ENCODE measurements at regions not wholly inside any gene's neighbourhood (a gene's known extent, or its start where the extent isn't known, plus 50 kb on each side); places are given as distances from the start of the nearest gene placed in this dataset.

- no peak overlapping the region for H3K27ac Mint-ChIP-seq
- peaks cover 0 to 2% (median 0%) of the 10 kb centered on the region in 3 donors for H3K27me3 Mint-ChIP-seq (ENCODE audit: low read depth in 3 of 3)
These were observed 75.5 kb downstream of the CASP3 start for GRCh38 chr4:184573701-184574100.

DNA sequence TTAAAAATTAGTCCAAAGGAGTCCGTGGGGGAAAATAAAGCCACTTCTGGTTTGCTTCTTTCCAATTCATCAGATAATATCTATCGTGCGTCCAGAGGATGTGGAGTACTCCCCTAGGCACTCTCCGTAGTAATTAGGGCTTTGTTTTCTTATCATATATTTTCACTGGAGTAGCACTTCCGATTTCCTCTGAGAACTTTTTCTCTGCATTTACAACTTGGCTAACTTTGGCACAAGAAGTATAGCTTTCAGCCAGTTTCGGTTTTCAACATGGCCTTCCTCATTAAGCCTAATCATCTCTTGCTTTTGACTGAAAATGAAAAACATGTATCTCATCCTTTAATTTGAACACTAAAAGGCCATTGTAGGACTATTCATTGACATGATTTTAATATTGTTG lies 80.5 kb downstream of the CASP3 start:
- TF ChIP-seq, protein P1, sequence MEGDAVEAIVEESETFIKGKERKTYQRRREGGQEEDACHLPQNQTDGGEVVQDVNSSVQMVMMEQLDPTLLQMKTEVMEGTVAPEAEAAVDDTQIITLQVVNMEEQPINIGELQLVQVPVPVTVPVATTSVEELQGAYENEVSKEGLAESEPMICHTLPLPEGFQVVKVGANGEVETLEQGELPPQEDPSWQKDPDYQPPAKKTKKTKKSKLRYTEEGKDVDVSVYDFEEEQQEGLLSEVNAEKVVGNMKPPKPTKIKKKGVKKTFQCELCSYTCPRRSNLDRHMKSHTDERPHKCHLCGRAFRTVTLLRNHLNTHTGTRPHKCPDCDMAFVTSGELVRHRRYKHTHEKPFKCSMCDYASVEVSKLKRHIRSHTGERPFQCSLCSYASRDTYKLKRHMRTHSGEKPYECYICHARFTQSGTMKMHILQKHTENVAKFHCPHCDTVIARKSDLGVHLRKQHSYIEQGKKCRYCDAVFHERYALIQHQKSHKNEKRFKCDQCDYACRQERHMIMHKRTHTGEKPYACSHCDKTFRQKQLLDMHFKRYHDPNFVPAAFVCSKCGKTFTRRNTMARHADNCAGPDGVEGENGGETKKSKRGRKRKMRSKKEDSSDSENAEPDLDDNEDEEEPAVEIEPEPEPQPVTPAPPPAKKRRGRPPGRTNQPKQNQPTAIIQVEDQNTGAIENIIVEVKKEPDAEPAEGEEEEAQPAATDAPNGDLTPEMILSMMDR (IDR thresholded peaks at IDR 0.05) = no peak
- H3K4me3 ChIP-seq (replicated peaks in 1 of 3; ENCODE audit: low read depth in 2 of 3, low read length in 3 of 3) = no peak overlapping the region
- H3K27ac ChIP-seq (ENCODE audit: low read depth in 1 of 2, low read length in 2 of 2) = no peak overlapping the region
- Mint-ChIP-seq H3K4me3 (no peak overlapping the region), H3K9me3 (peaks cover 0 to 15% (median 2%) of the 10 kb centered on the region in 7 donors), H3K36me3 (no peaks in the 10 kb centered on the region), H3K27ac (no peak overlapping the region), H3K27me3 (ENCODE audit: low read depth in 3 of 3) (no peaks in the 10 kb centered on the region), H3K4me1 (no peaks in the 10 kb centered on the region)
- 96% methylated on average over 4 of the region's 6 CpGs for WGBS (ENCODE audit: insufficient coverage)
- H3K9ac ChIP-seq (ENCODE audit: insufficient read depth, low read length, poor library complexity, severe bottlenecking) = no peak overlapping the region
- DNase-seq = no peak
- no peaks in the 10 kb centered on the region for H3K79me2 ChIP-seq (ENCODE audit: insufficient read depth, low read length)
- H3K9me3 ChIP-seq (replicated peaks in 1 of 2; ENCODE audit: control insufficient read depth in 1 of 2, insufficient read depth in 1 of 2, low read length in 2 of 2) = no peaks in the 10 kb centered on the region
- H2AFZ ChIP-seq (ENCODE audit: insufficient read depth, low read depth, low read length, poor library complexity, severe bottlenecking) = no peak overlapping the region
- H3K27me3 ChIP-seq (ENCODE audit: control insufficient read depth in 2 of 2, insufficient read depth in 2 of 2, low read length in 2 of 2) = no peaks in the 10 kb centered on the region
- H3K4me1 ChIP-seq (ENCODE audit: control insufficient read depth in 1 of 2, insufficient read depth in 2 of 2, low read length in 2 of 2) = no peaks in the 10 kb centered on the region
- H3K4me2 ChIP-seq (replicated peaks; ENCODE audit: extremely low read depth, low read length, poor library complexity, severe bottlenecking) = no peak overlapping the region
- intact Hi-C loops (cut with micrococcal nuclease) = no loop called here
- H3K36me3 ChIP-seq (replicated peaks in 1 of 2; ENCODE audit: control insufficient read depth in 1 of 2, insufficient read depth in 2 of 2, low read length in 2 of 2) = no peaks in the 10 kb centered on the region
- H4K20me1 ChIP-seq (ENCODE audit: insufficient read depth, low read length) = no peaks in the 10 kb centered on the region

More at GRCh38 chr4:184573701-184574100, 75.5 kb downstream of the CASP3 start:
- Histone ChIP-seq H3K27me3 (ENCODE audit: control insufficient read depth in 2 of 2, insufficient read depth in 2 of 2, low read length in 2 of 2) (no peaks in the 10 kb centered on the region), H3K79me2 (ENCODE audit: insufficient read depth, low read length) (no peaks in the 10 kb centered on the region), H2AFZ (ENCODE audit: insufficient read depth, low read depth, low read length, poor library complexity, severe bottlenecking) (no peak overlapping the region), H3K36me3 (replicated peaks in 1 of 2; ENCODE audit: control insufficient read depth in 1 of 2, insufficient read depth in 2 of 2, low read length in 2 of 2) (no peaks in the 10 kb centered on the region), H3K4me2 (replicated peaks; ENCODE audit: extremely low read depth, low read length, poor library complexity, severe bottlenecking) (no peak overlapping the region), H3K4me1 (ENCODE audit: control insufficient read depth in 1 of 2, insufficient read depth in 2 of 2, low read length in 2 of 2) (no peaks in the 10 kb centered on the region), H4K20me1 (ENCODE audit: insufficient read depth, low read length) (no peaks in the 10 kb centered on the region), H3K9ac (ENCODE audit: insufficient read depth, low read length, poor library complexity, severe bottlenecking) (no peak overlapping the region), H3K9me3 (replicated peaks in 1 of 2; ENCODE audit: control insufficient read depth in 1 of 2, insufficient read depth in 1 of 2, low read length in 2 of 2) (no peaks in the 10 kb centered on the region), H3K27ac (ENCODE audit: low read depth in 1 of 2, low read length in 2 of 2) (no peak overlapping the region), H3K4me3 (replicated peaks in 1 of 3; ENCODE audit: low read depth in 2 of 3, low read length in 3 of 3) (no peak overlapping the region)
- WGBS (ENCODE audit: insufficient coverage) = no CpG with 5 or more reads among the region's 2 CpGs
- Mint-ChIP-seq H3K36me3 (no peaks in the 10 kb centered on the region), H3K4me1 (no peaks in the 10 kb centered on the region), H3K4me3 (no peak overlapping the region), H3K9me3 (peaks cover 0 to 7% (median 2%) of the 10 kb centered on the region in 7 donors)
- intact Hi-C loops (cut with micrococcal nuclease) = no loop called here
- DNase-seq = no peak
- TF ChIP-seq, protein P1 (IDR thresholded peaks at IDR 0.05) = no peak
